MM.1S (cell line): ENCODE measurements at regions not wholly inside any gene's neighbourhood (a gene's known extent, or its start where the extent isn't known, plus 50 kb on each side); places are given as distances from the start of the nearest gene placed in this dataset.

Experiments
- CTCF ChIP-seq: fragments of 300-600 bp; sonication (generic); IDR thresholded peaks from 2 replicates; pipeline ENCODE4 v1.5.1; 2016; ENCODE audit warnings: antibody characterized with exemption, low read length, mixed read lengths
- EZH2phosphoT487 ChIP-seq: fragments of 300-600 bp; sonication (generic); IDR thresholded peaks from 2 replicates; pipeline ENCODE4 v1.6.1; 2018; ENCODE audit warnings: antibody characterized with exemption, low read length

DNA sequence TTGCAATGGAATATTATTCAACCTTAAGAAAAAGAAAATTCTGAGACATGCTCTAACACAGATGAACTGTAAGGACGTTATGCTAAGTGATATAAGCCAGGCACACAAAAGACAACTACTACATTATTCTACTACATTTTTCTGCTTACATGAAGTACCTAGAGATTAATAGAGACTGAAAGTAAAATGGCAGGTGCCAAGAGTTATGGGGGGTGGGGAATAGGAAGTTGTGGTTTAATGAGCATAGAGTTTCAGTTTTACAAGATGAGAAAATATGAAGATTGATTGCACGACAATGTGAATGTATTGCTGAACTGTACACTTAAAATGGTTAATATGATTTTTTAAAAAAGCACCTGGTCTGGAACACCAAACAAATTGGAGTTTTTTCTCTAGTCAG, 1231.6 kb upstream of the DDX18 start:
- TF ChIP-seq EZH2phosphoT487 (no peak), CTCF (no peak)
